PC-9 (cell line): ENCODE measurements at regions not wholly inside any gene's neighbourhood (a gene's known extent, or its start where the extent isn't known, plus 50 kb on each side); places are given as distances from the start of the nearest gene placed in this dataset.

Experiments
- BruUV-seq: library from RNA; stranded (reverse); fragments of 400-500 nt; replicated peaks from 2 replicates; lab custom pipeline; 2021; lab: Mats Ljungman, UMichigan
- CTCF ChIA-PET: fragments of 300-600 bp; sonication (Branson Sonifier 250); formaldehyde crosslinking; loops from one replicate; lab custom pipeline; 2022; ENCODE audit warnings: antibody characterized with exemption; lab: Charles Lee
- POLR2A ChIA-PET: fragments of 300-600 bp; sonication (Branson Sonifier 250); formaldehyde crosslinking; loops from one replicate; lab custom pipeline; 2022; ENCODE audit warnings: antibody characterized with exemption; ENCODE audit not compliant: unreplicated experiment; lab: Charles Lee
- DNase-seq, 2 experiments: peaks; one replicate each; pipeline versions ENCODE4 v3.0.0 to v3.0.0-alpha.2; 2015 to 2022; ENCODE audit warnings: mixed read lengths in 1 of 2
- H2AFZ ChIP-seq: fragments of 200-600 bp; sonication (generic); 2 replicates; pipeline ENCODE4 v1.8.1; 2017; ENCODE audit warnings: antibody characterized with exemption
- H3F3A ChIP-seq: fragments of 200-600 bp; sonication (generic); 2 replicates; pipeline ENCODE4 v1.8.1; 2017; ENCODE audit warnings: antibody characterized with exemption, mild to moderate bottlenecking, low read depth; ENCODE audit not compliant: insufficient read depth
- H3K27ac ChIP-seq: fragments of 200-600 bp; sonication (generic); 2 replicates; pipeline ENCODE4 v1.6.1; 2016; ENCODE audit warnings: mixed run types
- H3K27me3 ChIP-seq: fragments of 200-600 bp; sonication (generic); 2 replicates; pipeline ENCODE4 v1.6.1; 2016; ENCODE audit warnings: low read depth, mixed run types; ENCODE audit not compliant: insufficient read depth
- H3K36me3 ChIP-seq: fragments of 200-600 bp; sonication (generic); 2 replicates; pipeline ENCODE4 v1.6.1; 2016; ENCODE audit warnings: low read depth, mixed run types
- H3K4me1 ChIP-seq: fragments of 200-600 bp; sonication (generic); replicated peaks from 2 replicates; pipeline ENCODE4 v1.6.1; 2016; ENCODE audit warnings: mixed run types; ENCODE audit not compliant: insufficient read depth
- H3K4me2 ChIP-seq: fragments of 200-600 bp; sonication (generic); 2 replicates; pipeline ENCODE4 v1.6.1; 2017; ENCODE audit warnings: mixed run types
- H3K4me3 ChIP-seq: fragments of 200-600 bp; sonication (generic); 2 replicates; pipeline ENCODE4 v1.6.1; 2016; ENCODE audit warnings: mixed run types
- H3K79me2 ChIP-seq: fragments of 200-600 bp; sonication (generic); 2 replicates; pipeline ENCODE4 v1.6.1; 2017; ENCODE audit warnings: low read depth, mixed run types
- H3K9me2 ChIP-seq: fragments of 200-600 bp; sonication (generic); 2 replicates; pipeline ENCODE4 v1.8.1; 2017; ENCODE audit warnings: mild to moderate bottlenecking; ENCODE audit not compliant: insufficient read depth
- H3K9me3 ChIP-seq: fragments of 200-600 bp; sonication (generic); 2 replicates; pipeline ENCODE4 v1.8.1; 2016; ENCODE audit warnings: low read depth; ENCODE audit not compliant: insufficient read depth
- H4K20me1 ChIP-seq: fragments of 200-600 bp; sonication (generic); 2 replicates; pipeline ENCODE4 v1.8.1; 2017; ENCODE audit not compliant: insufficient read depth
- CTCF ChIP-seq: fragments of 200-600 bp; sonication (generic); conservative IDR thresholded peaks from 2 replicates; pipeline ENCODE4 v1.6.1; 2017; ENCODE audit warnings: mixed run types, antibody characterized with exemption, mild to moderate bottlenecking, moderate library complexity
- EZH2 ChIP-seq: fragments of 200-600 bp; sonication (generic); IDR thresholded peaks from 2 replicates; pipeline ENCODE4 v1.8.0; 2017; ENCODE audit warnings: antibody characterized with exemption, low read depth
- intact Hi-C: fragments of 100-400 bp; cut with micrococcal nuclease; formaldehyde crosslinking; loops from one replicate; pipeline ENCODE4 v1.10.0; 2022; ENCODE audit not compliant: unreplicated experiment

- H3K9me2 ChIP-seq, result no peaks in the 10 kb centered on the region; the same call in 1 of the 2 replicates
- no peaks in the 10 kb centered on the region for H4K20me1 ChIP-seq
- no peaks in the 10 kb centered on the region; the same call in 1 of the 2 replicates for H3F3A ChIP-seq
- H3K9me3 ChIP-seq, result no peaks in the 10 kb centered on the region; the same call in 1 of the 2 replicates
- no peak overlapping the region for H3K4me3 ChIP-seq
- intact Hi-C loops, result no loop called here
- ChIA-PET CTCF (no interaction called here), POLR2A (no interaction called here)
- H3K27ac ChIP-seq, result no peak overlapping the region
- peaks cover 7% of the 10 kb centered on the region for H3K4me1 ChIP-seq
- no peaks in the 10 kb centered on the region for H3K36me3 ChIP-seq
- DNase-seq, result no peak
- no peak for TF ChIP-seq EZH2
- BruUV-seq, result no TSS peak
- no peaks in the 10 kb centered on the region for H3K79me2 ChIP-seq
- no peak overlapping the region for H2AFZ ChIP-seq
- no peak overlapping the region for H3K4me2 ChIP-seq
- H3K27me3 ChIP-seq, result no peaks in the 10 kb centered on the region
These were observed 190.9 kb upstream of the PPP1R3A start for GRCh38 chr7:114109721-114110120.

GRCh38 chr7:114109304-114109703 lies 190.5 kb upstream of the PPP1R3A start:
- intact Hi-C loops, result no loop called here
- H3F3A ChIP-seq, result no peaks in the 10 kb centered on the region; the same call in 1 of the 2 replicates
- no peaks in the 10 kb centered on the region for H3K27me3 ChIP-seq
- H3K4me3 ChIP-seq, result no peak overlapping the region
- no peak overlapping the region for H3K4me2 ChIP-seq
- ChIA-PET POLR2A (no interaction called here), CTCF (no interaction called here)
- no TSS peak for BruUV-seq
- no peak overlapping the region for H3K27ac ChIP-seq
- DNase-seq, result peak in 1 of 2 experiments; percentile 65
- H3K4me1 ChIP-seq, result peaks cover 7% of the 10 kb centered on the region
- no peaks in the 10 kb centered on the region; the same call in 1 of the 2 replicates for H3K9me2 ChIP-seq
- H3K36me3 ChIP-seq, result no peaks in the 10 kb centered on the region
- H3K9me3 ChIP-seq, result no peaks in the 10 kb centered on the region; the same call in 1 of the 2 replicates
- no peaks in the 10 kb centered on the region for H4K20me1 ChIP-seq
- H3K79me2 ChIP-seq, result no peaks in the 10 kb centered on the region
- no peak for TF ChIP-seq EZH2
- no peak for TF ChIP-seq CTCF
- H2AFZ ChIP-seq, result no peak overlapping the region

GRCh38 chr7:114108510-114108909 lies 189.7 kb upstream of the PPP1R3A start:
- no peaks in the 10 kb centered on the region for H4K20me1 ChIP-seq

More at GRCh38 chr7:114108510-114108909, 189.7 kb upstream of the PPP1R3A start:
- TF ChIP-seq EZH2, result no peak
- no peak for TF ChIP-seq CTCF
- Histone ChIP-seq H3K4me3 (no peak overlapping the region), H3F3A (no peaks in the 10 kb centered on the region; the same call in 1 of the 2 replicates), H3K27ac (no peak overlapping the region), H3K9me2 (no peaks in the 10 kb centered on the region; the same call in 1 of the 2 replicates), H3K36me3 (no peaks in the 10 kb centered on the region), H3K4me1 (peaks cover 7% of the 10 kb centered on the region), H3K27me3 (no peaks in the 10 kb centered on the region), H3K79me2 (no peaks in the 10 kb centered on the region), H3K4me2 (no peak overlapping the region), H2AFZ (no peak overlapping the region), H3K9me3 (peaks cover 2% of the 10 kb centered on the region)
- no peak for DNase-seq
- intact Hi-C loops, result no loop called here
- ChIA-PET CTCF (no interaction called here), POLR2A (no interaction called here)
- no TSS peak for BruUV-seq
